ENCODE measurements at regions not wholly inside any gene's neighbourhood (a gene's known extent, or its start where the extent isn't known, plus 50 kb on each side); places are given as distances from the start of the nearest gene placed in this dataset.

DNA sequence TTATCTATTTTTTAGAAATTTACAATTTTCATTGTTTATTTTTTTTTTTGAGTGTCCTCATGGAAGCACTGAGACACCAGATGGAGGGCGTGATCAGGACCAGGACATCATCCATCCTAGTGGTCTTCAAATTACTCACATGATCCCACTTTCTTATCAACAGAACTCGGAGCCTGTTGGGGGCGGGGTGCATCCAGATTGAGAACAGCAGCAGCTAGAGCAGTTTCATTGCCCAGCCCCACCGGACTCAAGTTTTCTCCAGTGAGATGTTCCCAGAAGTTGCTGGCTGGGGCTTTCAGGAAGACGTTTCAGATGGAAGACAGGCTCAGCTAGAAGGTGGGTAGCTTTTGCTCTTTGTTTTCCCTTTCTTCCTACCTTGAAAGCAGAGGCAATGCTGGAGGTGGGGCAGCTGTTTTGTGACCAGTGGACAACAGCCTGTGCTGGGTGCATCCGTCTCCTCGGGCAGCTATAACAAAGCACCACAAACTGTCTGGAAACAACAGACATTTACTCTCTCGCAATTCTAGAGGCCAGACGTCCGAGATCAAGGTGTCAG, 562.1 kb downstream of the TBC1D22A start:
- POLR2A ChIA-PET: no interaction called here
- CTCF ChIA-PET: no interaction called here
- Histone ChIP-seq H3K27ac (ENCODE audit: low read length) (no peak overlapping the region), H3K4me1 (ENCODE audit: control insufficient read depth, insufficient read depth, low read length) (peaks cover 6% of the 10 kb centered on the region), H3K36me3 (ENCODE audit: control insufficient read depth, insufficient read depth, low read length) (no peaks in the 10 kb centered on the region), H3K4me3 (ENCODE audit: low read depth in 2 of 2, low read length in 2 of 2) (no peak overlapping the region), H3K27me3 (ENCODE audit: control insufficient read depth, insufficient read depth, low read length) (no peaks in the 10 kb centered on the region), H3K9me3 (ENCODE audit: control insufficient read depth, insufficient read depth, low read depth, low read length) (no peaks in the 10 kb centered on the region; the same call in 1 of the 2 replicates)
- no peak for DNase-seq (ENCODE audit: low read depth, low spot score)
- in situ Hi-C loops (cut with HindIII; ENCODE audit: low pct_unique_long_range_greater_than_20kb, low sequenced_read_pairs): no loop called here
- intact Hi-C loops (cut with micrococcal nuclease; ENCODE audit: unreplicated experiment): no loop called here
- no peak for ATAC-seq
- no peak for TF ChIP-seq REST (IDR thresholded peaks at IDR 0.05; ENCODE audit: insufficient read depth in 1 of 2, low read depth in 2 of 2, low read length in 1 of 2)
- TF ChIP-seq SIN3A (IDR thresholded peaks at IDR 0.05; ENCODE audit: borderline replicate concordance, insufficient read depth, low read depth, low read length): no peak
- no peak for TF ChIP-seq POLR2AphosphoS5 (IDR thresholded peaks at IDR 0.05; ENCODE audit: low read depth, low read length)
- TF ChIP-seq TCF7L2 (IDR thresholded peaks at IDR 0.05; ENCODE audit: low read depth, low read length): no peak
- no peak for TF ChIP-seq CTCF (IDR thresholded peaks at IDR 0.05)
- BruUV-seq (replicated peaks): no TSS peak

DNA sequence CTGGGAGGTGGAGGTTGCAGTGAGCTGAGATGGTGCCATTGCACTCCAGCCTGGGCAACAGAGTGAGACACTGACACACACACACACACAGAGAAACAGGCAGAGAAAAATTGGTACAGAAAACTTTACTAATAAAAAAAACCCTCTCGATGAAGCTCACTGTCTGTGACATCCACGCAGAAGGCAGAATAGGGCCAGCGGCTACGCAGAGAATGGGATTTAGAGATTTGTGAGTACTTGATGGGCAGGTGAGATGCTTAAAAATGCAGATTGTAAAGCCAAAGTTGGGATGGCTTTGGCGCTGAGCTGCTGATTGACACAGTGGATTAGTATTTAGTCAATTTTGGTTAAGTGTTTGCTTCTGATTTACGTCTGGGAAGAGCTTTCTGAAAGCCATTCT, 561.1 kb downstream of the TBC1D22A start:
- intact Hi-C loops (cut with micrococcal nuclease; ENCODE audit: unreplicated experiment) (no loop called here), in situ Hi-C loops (cut with HindIII; ENCODE audit: low pct_unique_long_range_greater_than_20kb, low sequenced_read_pairs) (no loop called here)

More for the DNA sequence above, 561.1 kb downstream of the TBC1D22A start:
- H3K27me3 ChIP-seq (ENCODE audit: control insufficient read depth, insufficient read depth, low read length): no peaks in the 10 kb centered on the region
- TF ChIP-seq SIN3A (IDR thresholded peaks at IDR 0.05; ENCODE audit: borderline replicate concordance, insufficient read depth, low read depth, low read length) (no peak), TCF7L2 (IDR thresholded peaks at IDR 0.05; ENCODE audit: low read depth, low read length) (no peak), REST (IDR thresholded peaks at IDR 0.05; ENCODE audit: insufficient read depth in 1 of 2, low read depth in 2 of 2, low read length in 1 of 2) (no peak), CTCF (IDR thresholded peaks at IDR 0.05) (no peak), POLR2AphosphoS5 (IDR thresholded peaks at IDR 0.05; ENCODE audit: low read depth, low read length) (no peak)
- DNase-seq (ENCODE audit: low read depth, low spot score) (no peak), ATAC-seq (no peak)
- no peak overlapping the region for H3K27ac ChIP-seq (ENCODE audit: low read length)
- BruUV-seq (replicated peaks): no TSS peak
- POLR2A ChIA-PET: no interaction called here
- H3K36me3 ChIP-seq (ENCODE audit: control insufficient read depth, insufficient read depth, low read length): no peaks in the 10 kb centered on the region
- CTCF ChIA-PET: no interaction called here
- no peaks in the 10 kb centered on the region; the same call in 1 of the 2 replicates for H3K9me3 ChIP-seq (ENCODE audit: control insufficient read depth, insufficient read depth, low read depth, low read length)
- H3K4me1 ChIP-seq (ENCODE audit: control insufficient read depth, insufficient read depth, low read length): peaks cover 3% of the 10 kb centered on the region
- no peak overlapping the region for H3K4me3 ChIP-seq (ENCODE audit: low read depth in 2 of 2, low read length in 2 of 2)

All from Panc1 (cell line).